Neural progenitor cell (in vitro differentiated cells): ENCODE measurements at regions not wholly inside any gene's neighbourhood (a gene's known extent, or its start where the extent isn't known, plus 50 kb on each side); places are given as distances from the start of the nearest gene placed in this dataset.

Experiments
- DNase-seq: peaks from one replicate; pipeline ENCODE4 v3.0.0-alpha.2; 2016; ENCODE audit warnings: low spot score
- H2AFZ ChIP-seq: fragments of 200-600 bp; sonication (generic); replicated peaks from 2 replicates; pipeline ENCODE4 v1.6.1; 2016; ENCODE audit warnings: antibody characterized with exemption
- H3F3A ChIP-seq: fragments of 200-600 bp; sonication (generic); 2 replicates; pipeline ENCODE4 v1.6.1; 2016; ENCODE audit warnings: antibody characterized with exemption, low read depth
- H3K27ac ChIP-seq: fragments of 200-600 bp; sonication (generic); 2 replicates; pipeline ENCODE4 v1.5.1; 2016; ENCODE audit warnings: mild to moderate bottlenecking
- H3K27me3 ChIP-seq: fragments of 200-600 bp; sonication (generic); 2 replicates; pipeline ENCODE4 v1.6.1; 2016; ENCODE audit warnings: mild to moderate bottlenecking, moderate library complexity
- H3K36me3 ChIP-seq: fragments of 200-600 bp; sonication (generic); 2 replicates; pipeline ENCODE4 v1.5.1; 2016
- H3K4me1 ChIP-seq: fragments of 200-600 bp; sonication (generic); 2 replicates; pipeline ENCODE4 v1.6.1; 2016; ENCODE audit warnings: mixed run types
- H3K4me2 ChIP-seq: fragments of 200-600 bp; sonication (generic); 2 replicates; pipeline ENCODE4 v1.6.1; 2016
- H3K4me3 ChIP-seq: fragments of 200-600 bp; sonication (generic); 2 replicates; pipeline ENCODE4 v1.5.1; 2016
- H3K79me2 ChIP-seq: fragments of 200-600 bp; sonication (generic); 2 replicates; pipeline ENCODE4 v1.6.1; 2016; ENCODE audit warnings: low read depth
- H3K9ac ChIP-seq: fragments of 200-600 bp; sonication (generic); 2 replicates; pipeline ENCODE4 v1.6.1; 2016
- H3K9me3 ChIP-seq: fragments of 200-600 bp; sonication (generic); 2 replicates; pipeline ENCODE4 v1.5.1; 2016; ENCODE audit warnings: low read depth
- H4K20me1 ChIP-seq: fragments of 200-600 bp; sonication (generic); 2 replicates; pipeline ENCODE4 v1.6.1; 2016; ENCODE audit warnings: low read depth
- H3K27ac Mint-ChIP-seq: 3 replicates; pipeline ENCODE4 v1.8.0; 2021; ENCODE audit warnings: mixed read lengths
- H3K27me3 Mint-ChIP-seq: 2 replicates; pipeline ENCODE4 v1.8.0; 2022; ENCODE audit warnings: low read depth, mild to moderate bottlenecking, inconsistent platforms, moderate library complexity, mixed read lengths; ENCODE audit not compliant: insufficient read depth
- H3K36me3 Mint-ChIP-seq: 3 replicates; pipeline ENCODE4 v1.8.0; 2021; ENCODE audit warnings: mixed read lengths
- H3K4me1 Mint-ChIP-seq: 3 replicates; pipeline ENCODE4 v1.8.0; 2021; ENCODE audit warnings: mixed read lengths
- H3K4me3 Mint-ChIP-seq: 3 replicates; pipeline ENCODE4 v1.8.0; 2021; ENCODE audit warnings: mild to moderate bottlenecking, moderate library complexity, mixed read lengths
- H3K9me3 Mint-ChIP-seq: 3 replicates; pipeline ENCODE4 v1.8.0; 2020; ENCODE audit warnings: mixed read lengths
- EZH2 ChIP-seq: fragments of 200-600 bp; sonication (generic); IDR thresholded peaks from 2 replicates; pipeline ENCODE4 v1.6.1; 2017; ENCODE audit warnings: antibody characterized with exemption, mild to moderate bottlenecking, moderate library complexity
- EZH2phosphoT487 ChIP-seq: fragments of 200-600 bp; sonication (generic); IDR thresholded peaks from 2 replicates; pipeline ENCODE4 v1.6.1; 2017; ENCODE audit warnings: antibody characterized with exemption
- TF ChIP-seq, protein P1 (sequence below): fragments of 200-600 bp; sonication (generic); IDR thresholded peaks from 2 replicates; pipeline ENCODE4 v1.5.1; 2017; ENCODE audit warnings: antibody characterized with exemption, mild to moderate bottlenecking

DNA sequence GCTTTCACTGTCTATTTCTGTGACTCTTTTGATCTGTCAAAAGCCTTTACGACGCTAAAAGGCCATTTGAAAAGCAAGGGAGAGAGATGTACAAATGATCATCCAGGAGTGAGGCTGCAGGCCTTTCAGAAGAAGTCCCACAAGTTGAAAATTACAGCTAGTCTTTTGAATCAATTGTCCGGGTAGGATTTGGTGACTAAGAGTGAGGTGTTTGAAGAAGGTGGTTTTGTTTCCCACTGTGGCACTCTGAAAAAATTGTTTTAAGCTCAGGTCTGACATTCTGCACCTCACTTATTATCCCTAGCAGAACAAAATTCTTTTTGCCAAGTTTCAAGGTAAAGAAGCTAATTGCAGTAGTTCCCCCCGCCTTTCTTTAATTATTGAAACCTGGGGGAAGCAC, 50.8 kb upstream of the TMEM108 start:
- no peak for DNase-seq
- H3K36me3 ChIP-seq, result no peaks in the 10 kb centered on the region
- no peaks in the 10 kb centered on the region for H3F3A ChIP-seq
- no peak overlapping the region for H3K27ac ChIP-seq
- Mint-ChIP-seq H3K9me3 (no peaks in the 10 kb centered on the region), H3K36me3 (no peaks in the 10 kb centered on the region), H3K4me1 (no peaks in the 10 kb centered on the region), H3K4me3 (no peak overlapping the region), H3K27me3 (no peaks in the 10 kb centered on the region), H3K27ac (no peak overlapping the region)
- H3K79me2 ChIP-seq, result no peaks in the 10 kb centered on the region
- H3K4me2 ChIP-seq, result no peak overlapping the region
- H3K4me3 ChIP-seq, result no peak overlapping the region
- no peak overlapping the region for H2AFZ ChIP-seq
- no peak for TF ChIP-seq EZH2phosphoT487
- no peak for TF ChIP-seq EZH2
- TF ChIP-seq, protein P1, sequence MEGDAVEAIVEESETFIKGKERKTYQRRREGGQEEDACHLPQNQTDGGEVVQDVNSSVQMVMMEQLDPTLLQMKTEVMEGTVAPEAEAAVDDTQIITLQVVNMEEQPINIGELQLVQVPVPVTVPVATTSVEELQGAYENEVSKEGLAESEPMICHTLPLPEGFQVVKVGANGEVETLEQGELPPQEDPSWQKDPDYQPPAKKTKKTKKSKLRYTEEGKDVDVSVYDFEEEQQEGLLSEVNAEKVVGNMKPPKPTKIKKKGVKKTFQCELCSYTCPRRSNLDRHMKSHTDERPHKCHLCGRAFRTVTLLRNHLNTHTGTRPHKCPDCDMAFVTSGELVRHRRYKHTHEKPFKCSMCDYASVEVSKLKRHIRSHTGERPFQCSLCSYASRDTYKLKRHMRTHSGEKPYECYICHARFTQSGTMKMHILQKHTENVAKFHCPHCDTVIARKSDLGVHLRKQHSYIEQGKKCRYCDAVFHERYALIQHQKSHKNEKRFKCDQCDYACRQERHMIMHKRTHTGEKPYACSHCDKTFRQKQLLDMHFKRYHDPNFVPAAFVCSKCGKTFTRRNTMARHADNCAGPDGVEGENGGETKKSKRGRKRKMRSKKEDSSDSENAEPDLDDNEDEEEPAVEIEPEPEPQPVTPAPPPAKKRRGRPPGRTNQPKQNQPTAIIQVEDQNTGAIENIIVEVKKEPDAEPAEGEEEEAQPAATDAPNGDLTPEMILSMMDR, result no peak
- no peaks in the 10 kb centered on the region for H3K4me1 ChIP-seq
- H3K27me3 ChIP-seq, result no peaks in the 10 kb centered on the region
- no peak overlapping the region for H3K9ac ChIP-seq
- no peaks in the 10 kb centered on the region for H4K20me1 ChIP-seq
- H3K9me3 ChIP-seq, result no peaks in the 10 kb centered on the region

DNA sequence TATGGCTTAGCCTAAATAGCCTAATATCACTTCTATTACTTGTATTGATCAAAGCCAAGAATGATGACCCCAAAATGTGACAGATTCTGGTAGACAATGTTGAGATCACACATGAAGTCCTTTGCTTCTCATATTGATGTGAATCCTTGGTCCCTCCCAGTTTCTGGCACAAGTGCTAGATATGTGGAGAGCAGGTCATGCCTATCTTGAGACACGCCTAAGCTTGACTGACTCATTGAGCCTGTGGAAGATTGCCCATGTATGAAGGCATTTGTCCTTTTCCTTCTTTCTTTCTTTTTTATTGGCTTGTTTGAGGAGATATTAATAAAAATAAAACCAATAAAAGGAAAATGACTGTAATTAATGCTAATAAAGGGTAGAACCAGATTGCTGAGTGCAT, 54.0 kb upstream of the TMEM108 start:
- Histone ChIP-seq H3K9me3 (no peaks in the 10 kb centered on the region), H3K4me3 (no peak overlapping the region), H3K9ac (no peak overlapping the region), H3K27me3 (no peaks in the 10 kb centered on the region), H3K4me1 (no peaks in the 10 kb centered on the region), H3K79me2 (no peaks in the 10 kb centered on the region), H2AFZ (no peak overlapping the region), H3K27ac (no peak overlapping the region), H3F3A (no peaks in the 10 kb centered on the region), H3K4me2 (no peak overlapping the region), H4K20me1 (no peaks in the 10 kb centered on the region), H3K36me3 (no peaks in the 10 kb centered on the region)
- no peak for TF ChIP-seq EZH2phosphoT487
- TF ChIP-seq EZH2, result no peak
- TF ChIP-seq, protein P1, result no peak
- no peaks in the 10 kb centered on the region for H3K27me3 Mint-ChIP-seq
- H3K4me3 Mint-ChIP-seq, result no peak overlapping the region
- DNase-seq, result no peak
- no peak overlapping the region for H3K27ac Mint-ChIP-seq
- H3K36me3 Mint-ChIP-seq, result no peaks in the 10 kb centered on the region
- no peaks in the 10 kb centered on the region for H3K9me3 Mint-ChIP-seq
- H3K4me1 Mint-ChIP-seq, result no peaks in the 10 kb centered on the region

DNA sequence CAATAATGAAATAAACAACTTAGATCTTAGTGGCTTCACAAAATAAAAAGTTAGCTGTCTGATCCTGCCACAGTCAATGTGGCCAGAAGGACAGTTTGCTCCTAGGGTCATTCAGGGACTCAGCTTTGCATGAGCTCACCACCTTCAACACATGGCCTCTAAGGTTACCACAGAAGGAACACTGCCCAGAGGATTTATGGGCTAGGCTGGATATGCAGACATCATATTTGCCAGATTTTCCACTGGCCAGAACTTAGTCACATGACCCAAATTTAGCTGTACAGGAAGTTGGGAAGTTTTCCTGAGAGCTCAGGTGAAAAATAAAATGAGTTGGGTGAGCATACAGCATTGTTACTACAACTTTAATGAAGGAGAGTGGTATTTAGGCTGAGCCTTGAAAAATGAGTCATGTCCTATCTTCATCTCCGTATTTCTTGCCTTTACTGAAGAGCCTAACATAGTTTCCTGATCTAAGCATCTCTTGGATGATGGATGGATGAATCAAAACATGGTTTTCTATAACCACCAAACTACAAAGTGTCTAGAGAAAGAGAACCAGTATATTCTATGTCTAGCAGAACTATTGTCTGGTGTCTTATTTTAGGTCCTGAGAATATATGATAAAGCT, 54.9 kb upstream of the TMEM108 start:
- no peak for TF ChIP-seq EZH2
- TF ChIP-seq, protein P1, result no peak
- TF ChIP-seq EZH2phosphoT487, result no peak
- Mint-ChIP-seq H3K27me3 (no peaks in the 10 kb centered on the region), H3K4me1 (no peaks in the 10 kb centered on the region), H3K27ac (no peak overlapping the region), H3K36me3 (no peaks in the 10 kb centered on the region), H3K9me3 (no peaks in the 10 kb centered on the region), H3K4me3 (no peak overlapping the region)
- no peak for DNase-seq
- no peak overlapping the region for H3K27ac ChIP-seq
- H2AFZ ChIP-seq, result no peak overlapping the region
- H3F3A ChIP-seq, result no peaks in the 10 kb centered on the region
- no peak overlapping the region for H3K9ac ChIP-seq
- no peak overlapping the region for H3K4me3 ChIP-seq
- no peak overlapping the region for H3K4me2 ChIP-seq
- no peaks in the 10 kb centered on the region for H4K20me1 ChIP-seq
- H3K4me1 ChIP-seq, result no peaks in the 10 kb centered on the region
- H3K27me3 ChIP-seq, result no peaks in the 10 kb centered on the region
- H3K9me3 ChIP-seq, result no peaks in the 10 kb centered on the region
- no peaks in the 10 kb centered on the region for H3K36me3 ChIP-seq
- H3K79me2 ChIP-seq, result no peaks in the 10 kb centered on the region
